GM18520 (cell line): ENCODE measurements at regions not wholly inside any gene's neighbourhood (a gene's known extent, or its start where the extent isn't known, plus 50 kb on each side); places are given as distances from the start of the nearest gene placed in this dataset.
A peak's percentile ranks its signal among the peaks of the same experiment; 100 is the strongest.

ENCODE experiments used
- ATAC-seq: cut with Tn5 transposase; IDR thresholded peaks from one replicate; pipeline ENCODE4 v1.9.1; 2021; ENCODE audit not compliant: unreplicated experiment

- ATAC-seq = peak; percentile 3
Observed at GRCh38 chr10:111873041-111873440, 310.5 kb downstream of the GPAM start.

- no peak for ATAC-seq
Observed at GRCh38 chr10:111873621-111874135, 309.9 kb downstream of the GPAM start.

GRCh38 chr10:111874576-111874975 is 309.0 kb downstream of the GPAM start:
- no peak for ATAC-seq

GRCh38 chr10:111875725-111876124 is 307.8 kb downstream of the GPAM start:
- ATAC-seq = no peak

- ATAC-seq = no peak
Observed at GRCh38 chr10:111877258-111877657, 306.3 kb downstream of the GPAM start.

GRCh38 chr10:111879969-111880368 is 303.6 kb downstream of the GPAM start:
- ATAC-seq = no peak

GRCh38 chr10:111885046-111885445 is 298.5 kb downstream of the GPAM start:
- no peak for ATAC-seq

- ATAC-seq = no peak
Observed at GRCh38 chr10:111885919-111886318, 297.6 kb downstream of the GPAM start.

- no peak for ATAC-seq
Observed at GRCh38 chr10:111887266-111887665, 296.3 kb downstream of the GPAM start.

- no peak for ATAC-seq
Observed at GRCh38 chr10:111890046-111890445, 293.5 kb downstream of the GPAM start.

GRCh38 chr10:111916011-111916410 is 267.6 kb downstream of the GPAM start:
- ATAC-seq = no peak

- ATAC-seq = no peak
Observed at GRCh38 chr10:111921821-111922220, 261.7 kb downstream of the GPAM start.

- ATAC-seq = no peak
Observed at GRCh38 chr10:111923032-111923431, 260.5 kb downstream of the GPAM start.

- ATAC-seq = no peak
Observed at GRCh38 chr10:111926286-111926685, 257.3 kb downstream of the GPAM start.

GRCh38 chr10:111933937-111934336 is 249.6 kb downstream of the GPAM start:
- no peak for ATAC-seq

GRCh38 chr10:111934931-111935330 is 248.6 kb downstream of the GPAM start:
- no peak for ATAC-seq

- no peak for ATAC-seq
Observed at GRCh38 chr10:111936143-111936542, 247.4 kb downstream of the GPAM start.

- no peak for ATAC-seq
Observed at GRCh38 chr10:111944331-111944730, 239.2 kb downstream of the GPAM start.

- ATAC-seq = no peak
Observed at GRCh38 chr10:111953949-111954348, 229.6 kb downstream of the GPAM start.

- no peak for ATAC-seq
Observed at GRCh38 chr10:111954386-111954785, 229.2 kb downstream of the GPAM start.

GRCh38 chr10:111956841-111957240 is 226.7 kb downstream of the GPAM start:
- ATAC-seq = no peak

- no peak for ATAC-seq
Observed at GRCh38 chr10:111962951-111963350, 220.6 kb downstream of the GPAM start.

GRCh38 chr10:111967116-111967515 is 216.4 kb downstream of the GPAM start:
- ATAC-seq = no peak

- ATAC-seq = no peak
Observed at GRCh38 chr10:111967547-111967946, 216.0 kb downstream of the GPAM start.
